ENCODE measurements at regions not wholly inside any gene's neighbourhood (a gene's known extent, or its start where the extent isn't known, plus 50 kb on each side); places are given as distances from the start of the nearest gene placed in this dataset.

- DNase-seq (no peak), ATAC-seq (no peak)
- H3K4me1 ChIP-seq: no peaks in the 10 kb centered on the region
- H3K36me3 ChIP-seq: no peaks in the 10 kb centered on the region
- TF ChIP-seq, protein P1, sequence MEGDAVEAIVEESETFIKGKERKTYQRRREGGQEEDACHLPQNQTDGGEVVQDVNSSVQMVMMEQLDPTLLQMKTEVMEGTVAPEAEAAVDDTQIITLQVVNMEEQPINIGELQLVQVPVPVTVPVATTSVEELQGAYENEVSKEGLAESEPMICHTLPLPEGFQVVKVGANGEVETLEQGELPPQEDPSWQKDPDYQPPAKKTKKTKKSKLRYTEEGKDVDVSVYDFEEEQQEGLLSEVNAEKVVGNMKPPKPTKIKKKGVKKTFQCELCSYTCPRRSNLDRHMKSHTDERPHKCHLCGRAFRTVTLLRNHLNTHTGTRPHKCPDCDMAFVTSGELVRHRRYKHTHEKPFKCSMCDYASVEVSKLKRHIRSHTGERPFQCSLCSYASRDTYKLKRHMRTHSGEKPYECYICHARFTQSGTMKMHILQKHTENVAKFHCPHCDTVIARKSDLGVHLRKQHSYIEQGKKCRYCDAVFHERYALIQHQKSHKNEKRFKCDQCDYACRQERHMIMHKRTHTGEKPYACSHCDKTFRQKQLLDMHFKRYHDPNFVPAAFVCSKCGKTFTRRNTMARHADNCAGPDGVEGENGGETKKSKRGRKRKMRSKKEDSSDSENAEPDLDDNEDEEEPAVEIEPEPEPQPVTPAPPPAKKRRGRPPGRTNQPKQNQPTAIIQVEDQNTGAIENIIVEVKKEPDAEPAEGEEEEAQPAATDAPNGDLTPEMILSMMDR (IDR thresholded peaks at IDR 0.05): no peak
- intact Hi-C loops (cut with DNase I): no loop called here
- no peak overlapping the region for H3K27ac ChIP-seq
- no peaks in the 10 kb centered on the region for H3K27me3 ChIP-seq
- H3K4me3 ChIP-seq: no peak overlapping the region
- no peaks in the 10 kb centered on the region for H3K9me3 ChIP-seq
Measured at GRCh38 chr7:125530553-125530952, 600.9 kb upstream of the POT1 start.

GRCh38 chr7:125529249-125529648 lies 599.6 kb upstream of the POT1 start:
- TF ChIP-seq, protein P1 (IDR thresholded peaks at IDR 0.05): no peak
- Histone ChIP-seq H3K4me3 (no peak overlapping the region), H3K36me3 (no peaks in the 10 kb centered on the region), H3K9me3 (no peaks in the 10 kb centered on the region), H3K27ac (no peak overlapping the region), H3K27me3 (no peaks in the 10 kb centered on the region), H3K4me1 (no peaks in the 10 kb centered on the region)
- ATAC-seq (no peak), DNase-seq (no peak)
- intact Hi-C loops (cut with DNase I): no loop called here

GRCh38 chr7:125526958-125527357 lies 597.3 kb upstream of the POT1 start:
- ATAC-seq: no peak
- no peaks in the 10 kb centered on the region for H3K9me3 ChIP-seq
- TF ChIP-seq, protein P1 (IDR thresholded peaks at IDR 0.05): no peak
- H3K36me3 ChIP-seq: no peaks in the 10 kb centered on the region
- H3K27me3 ChIP-seq: no peaks in the 10 kb centered on the region
- no peak overlapping the region for H3K4me3 ChIP-seq
- H3K4me1 ChIP-seq: no peaks in the 10 kb centered on the region
- intact Hi-C loops (cut with DNase I): no loop called here
- H3K27ac ChIP-seq: no peak overlapping the region
- DNase-seq: no peak

- DNase-seq: no peak
- TF ChIP-seq, protein P1 (IDR thresholded peaks at IDR 0.05): no peak
- no peak overlapping the region for H3K4me3 ChIP-seq
- no peaks in the 10 kb centered on the region for H3K27me3 ChIP-seq
- no peak for ATAC-seq
- intact Hi-C loops (cut with DNase I): no loop called here
- H3K4me1 ChIP-seq: no peaks in the 10 kb centered on the region
- H3K9me3 ChIP-seq: no peaks in the 10 kb centered on the region
- no peaks in the 10 kb centered on the region for H3K36me3 ChIP-seq
- H3K27ac ChIP-seq: no peak overlapping the region
Measured at GRCh38 chr7:125526092-125526491, 596.5 kb upstream of the POT1 start.

GRCh38 chr7:125516194-125516593 lies 586.6 kb upstream of the POT1 start:
- Histone ChIP-seq H3K36me3 (no peaks in the 10 kb centered on the region), H3K4me1 (no peaks in the 10 kb centered on the region), H3K27me3 (no peaks in the 10 kb centered on the region), H3K27ac (no peak overlapping the region), H3K4me3 (no peak overlapping the region), H3K9me3 (no peaks in the 10 kb centered on the region)
- TF ChIP-seq, protein P1 (IDR thresholded peaks at IDR 0.05): no peak
- ATAC-seq (no peak), DNase-seq (no peak)
- intact Hi-C loops (cut with DNase I): no loop called here
